ENCODE measurements at regions not wholly inside any gene's neighbourhood (a gene's known extent, or its start where the extent isn't known, plus 50 kb on each side); places are given as distances from the start of the nearest gene placed in this dataset.
"Not testable (repeated sequence)": the region's sequence is repeated elsewhere in the genome, so short reads cannot be mapped to it uniquely, and the experiment has no call there.

- not testable (repeated sequence) for TF ChIP-seq CTCF, POLR2A, EP300, POLR2AphosphoS5 (IDR thresholded peaks at IDR 0.05)
Observed at GRCh38 chr4:115949974-115950743, 836.7 kb upstream of the NDST4 start.
